ENCODE measurements at regions not wholly inside any gene's neighbourhood (a gene's known extent, or its start where the extent isn't known, plus 50 kb on each side); places are given as distances from the start of the nearest gene placed in this dataset.

DNA sequence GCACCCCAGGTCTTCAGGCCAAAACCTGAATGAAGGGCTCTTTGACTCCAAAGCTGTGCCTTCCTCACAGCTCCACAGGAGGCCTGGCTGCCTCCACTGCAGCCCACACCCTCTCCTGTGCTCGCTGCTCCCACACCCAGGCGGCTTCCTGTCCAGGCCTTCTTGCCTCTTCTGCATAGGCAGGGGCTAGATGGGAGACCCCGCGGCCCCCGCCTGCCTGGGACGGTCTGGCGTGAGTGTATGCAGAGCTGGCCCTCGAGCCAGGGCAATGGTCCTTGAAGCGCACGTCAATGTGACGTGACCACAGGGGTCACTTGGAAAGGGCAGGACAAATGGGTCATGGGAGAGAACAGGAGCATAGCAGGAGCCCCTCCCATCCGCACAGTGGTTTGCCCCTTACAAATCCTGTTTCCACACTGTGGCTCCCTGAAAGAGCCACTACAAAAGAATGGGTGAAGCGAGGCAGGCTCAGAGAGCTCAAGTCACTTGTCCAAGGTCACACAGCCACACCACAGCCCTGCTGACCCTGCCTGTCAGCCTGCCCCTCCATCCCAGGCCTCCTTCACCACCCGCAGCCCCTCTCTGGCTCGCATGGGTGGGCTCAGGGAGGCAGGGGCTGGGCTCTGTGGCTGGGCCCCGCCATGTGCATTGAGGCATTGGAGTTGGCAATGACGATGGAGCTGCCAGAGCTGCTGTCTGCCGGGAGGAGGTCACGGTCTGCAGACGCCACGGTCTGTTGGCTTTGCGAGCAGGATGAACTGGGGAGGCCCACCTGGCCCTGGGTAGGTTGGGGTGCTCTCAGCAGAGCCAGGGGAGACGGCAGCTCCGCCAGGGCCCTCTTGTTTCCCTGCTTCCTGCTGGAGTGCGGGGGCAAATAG lies 71.2 kb upstream of the WNT11 start:
- TF ChIP-seq CTCF (IDR thresholded peaks at IDR 0.05; ENCODE audit: extremely low read depth, insufficient read depth, missing control alignments), result no peak
- in situ Hi-C loops (cut with MboI; ENCODE audit: low pct_unique_long_range_greater_than_20kb, low sequenced_read_pairs, unreplicated experiment), result no loop called here
- DNase-seq (ENCODE audit: low spot score), result no peak

GRCh38 chr11:76276781-76277155 lies 70.5 kb upstream of the WNT11 start:
- in situ Hi-C loops (cut with MboI; ENCODE audit: low pct_unique_long_range_greater_than_20kb, low sequenced_read_pairs, unreplicated experiment), result no loop called here
- no peak for DNase-seq (ENCODE audit: low spot score)
- no peak for TF ChIP-seq CTCF (IDR thresholded peaks at IDR 0.05; ENCODE audit: extremely low read depth, insufficient read depth, missing control alignments)

DNA sequence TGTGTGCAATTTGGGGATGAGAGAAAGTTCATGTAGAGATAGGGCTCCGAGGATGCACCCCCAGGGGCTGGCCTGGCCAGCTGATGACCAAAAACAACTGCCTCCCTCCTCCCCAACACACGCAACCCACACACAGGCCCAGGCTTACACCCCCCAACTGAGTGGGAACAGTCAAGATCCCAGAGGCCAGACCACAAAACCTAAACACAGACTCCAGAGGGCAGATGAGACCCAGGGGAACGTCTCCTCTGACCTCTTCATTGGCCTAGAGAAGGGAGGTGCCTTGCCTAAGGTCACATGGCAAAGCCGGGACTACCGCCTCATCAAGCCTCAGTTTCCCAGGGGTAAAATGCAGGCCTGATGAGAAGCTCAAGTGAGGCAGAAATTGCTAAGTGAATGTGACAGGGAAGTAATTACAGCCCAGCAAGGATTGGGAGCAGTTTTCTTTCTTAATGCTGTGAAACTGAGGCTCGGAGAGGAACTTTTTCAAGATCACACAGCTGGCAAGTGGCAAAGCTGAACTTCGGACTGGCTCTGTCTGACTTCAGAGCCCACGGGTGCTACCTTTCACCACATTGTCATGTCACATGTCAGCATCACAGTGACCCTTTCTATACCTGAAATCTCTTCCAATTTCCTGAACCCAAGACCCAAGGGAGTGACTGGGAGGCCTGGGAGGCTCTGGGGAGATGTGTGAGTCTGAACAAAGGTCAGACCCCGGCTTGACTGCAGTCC lies 69.9 kb upstream of the WNT11 start:
- in situ Hi-C loops (cut with MboI; ENCODE audit: low pct_unique_long_range_greater_than_20kb, low sequenced_read_pairs, unreplicated experiment), result no loop called here
- no peak for TF ChIP-seq CTCF (IDR thresholded peaks at IDR 0.05; ENCODE audit: extremely low read depth, insufficient read depth, missing control alignments)
- no peak for DNase-seq (ENCODE audit: low spot score)

GRCh38 chr11:76275446-76275845 lies 69.1 kb upstream of the WNT11 start:
- no peak for DNase-seq (ENCODE audit: low spot score)
- in situ Hi-C loops (cut with MboI; ENCODE audit: low pct_unique_long_range_greater_than_20kb, low sequenced_read_pairs, unreplicated experiment), result no loop called here
- TF ChIP-seq CTCF (IDR thresholded peaks at IDR 0.05; ENCODE audit: extremely low read depth, insufficient read depth, missing control alignments), result no peak

GRCh38 chr11:76271068-76271467 lies 64.8 kb upstream of the WNT11 start:
- in situ Hi-C loops (cut with MboI; ENCODE audit: low pct_unique_long_range_greater_than_20kb, low sequenced_read_pairs, unreplicated experiment), result no loop called here
- no peak for TF ChIP-seq CTCF (IDR thresholded peaks at IDR 0.05; ENCODE audit: extremely low read depth, insufficient read depth, missing control alignments)
- DNase-seq (ENCODE audit: low spot score), result no peak

GRCh38 chr11:76270389-76270788 lies 64.1 kb upstream of the WNT11 start:
- no peak for DNase-seq (ENCODE audit: low spot score)
- TF ChIP-seq CTCF (IDR thresholded peaks at IDR 0.05; ENCODE audit: extremely low read depth, insufficient read depth, missing control alignments), result no peak
- in situ Hi-C loops (cut with MboI; ENCODE audit: low pct_unique_long_range_greater_than_20kb, low sequenced_read_pairs, unreplicated experiment), result no loop called here
